ENCODE measurements at regions not wholly inside any gene's neighbourhood (a gene's known extent, or its start where the extent isn't known, plus 50 kb on each side); places are given as distances from the start of the nearest gene placed in this dataset.

GRCh38 chr5:33281431-33281843, 159.3 kb upstream of the TARS1 start (continued):
- TF ChIP-seq REST (IDR thresholded peaks at IDR 0.05; ENCODE audit: unreplicated experiment) (no peak), EZH2 (IDR thresholded peaks at IDR 0.05; ENCODE audit: low read depth, unreplicated experiment) (no peak), NANOG (IDR thresholded peaks at IDR 0.05; ENCODE audit: borderline replicate concordance) (no peak), ZNF114 (CRISPR knock-in tag; IDR thresholded peaks at IDR 0.05) (no peak), ZNF462 (CRISPR knock-in tag; IDR thresholded peaks at IDR 0.05) (no peak), JUNB (IDR thresholded peaks at IDR 0.05; ENCODE audit: unreplicated experiment) (no peak), ZNF331 (CRISPR knock-in tag; IDR thresholded peaks at IDR 0.05; ENCODE audit: low read depth) (no peak)

All from GM23338 (cell line).